ENCODE measurements at regions not wholly inside any gene's neighbourhood (a gene's known extent, or its start where the extent isn't known, plus 50 kb on each side); places are given as distances from the start of the nearest gene placed in this dataset.

DNA sequence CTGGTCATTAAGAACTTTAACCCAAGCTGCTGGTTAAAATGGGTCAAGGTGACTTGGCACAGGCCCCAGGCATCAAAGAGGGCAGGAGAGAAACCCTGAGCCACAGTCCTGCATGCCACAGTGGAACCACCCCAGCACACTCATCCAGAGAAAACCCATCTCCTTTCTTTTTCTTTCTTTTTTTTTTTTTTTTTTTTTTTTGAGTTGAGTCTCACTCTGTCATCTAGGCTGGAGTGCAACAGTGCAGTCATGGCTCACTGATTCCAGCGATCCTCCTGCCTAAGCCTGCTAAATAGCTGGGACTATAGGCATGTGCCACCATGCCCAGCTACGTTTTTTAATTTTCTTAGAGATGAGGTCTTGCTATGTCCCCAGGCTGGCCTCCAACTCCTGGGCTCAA lies 109.2 kb upstream of the RAB4A start:
- Histone ChIP-seq H3K27me3 (ENCODE audit: insufficient read depth, low read length) (no peaks in the 10 kb centered on the region), H2AFZ (ENCODE audit: low read length) (no peak overlapping the region), H3K4me3 (ENCODE audit: insufficient read depth, low read length) (no peak overlapping the region), H3K4me2 (ENCODE audit: insufficient read depth, low read length) (no peak overlapping the region), H3K9me3 (ENCODE audit: low read depth, low read length) (no peaks in the 10 kb centered on the region), H3K27ac (ENCODE audit: low read depth, low read length) (no peak overlapping the region), H3K4me1 (ENCODE audit: insufficient read depth, low read length) (no peaks in the 10 kb centered on the region), H3K79me2 (ENCODE audit: insufficient read depth, low read length) (no peaks in the 10 kb centered on the region), H3K36me3 (ENCODE audit: insufficient read depth, low read length) (no peaks in the 10 kb centered on the region), H4K20me1 (ENCODE audit: insufficient read depth, low read length) (no peaks in the 10 kb centered on the region)
- TF ChIP-seq, protein P1, sequence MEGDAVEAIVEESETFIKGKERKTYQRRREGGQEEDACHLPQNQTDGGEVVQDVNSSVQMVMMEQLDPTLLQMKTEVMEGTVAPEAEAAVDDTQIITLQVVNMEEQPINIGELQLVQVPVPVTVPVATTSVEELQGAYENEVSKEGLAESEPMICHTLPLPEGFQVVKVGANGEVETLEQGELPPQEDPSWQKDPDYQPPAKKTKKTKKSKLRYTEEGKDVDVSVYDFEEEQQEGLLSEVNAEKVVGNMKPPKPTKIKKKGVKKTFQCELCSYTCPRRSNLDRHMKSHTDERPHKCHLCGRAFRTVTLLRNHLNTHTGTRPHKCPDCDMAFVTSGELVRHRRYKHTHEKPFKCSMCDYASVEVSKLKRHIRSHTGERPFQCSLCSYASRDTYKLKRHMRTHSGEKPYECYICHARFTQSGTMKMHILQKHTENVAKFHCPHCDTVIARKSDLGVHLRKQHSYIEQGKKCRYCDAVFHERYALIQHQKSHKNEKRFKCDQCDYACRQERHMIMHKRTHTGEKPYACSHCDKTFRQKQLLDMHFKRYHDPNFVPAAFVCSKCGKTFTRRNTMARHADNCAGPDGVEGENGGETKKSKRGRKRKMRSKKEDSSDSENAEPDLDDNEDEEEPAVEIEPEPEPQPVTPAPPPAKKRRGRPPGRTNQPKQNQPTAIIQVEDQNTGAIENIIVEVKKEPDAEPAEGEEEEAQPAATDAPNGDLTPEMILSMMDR (IDR thresholded peaks at IDR 0.05; ENCODE audit: extremely low read depth, low read depth, low read length): no peak
- no peak for DNase-seq (ENCODE audit: insufficient read length, low spot score, missing footprints)

DNA sequence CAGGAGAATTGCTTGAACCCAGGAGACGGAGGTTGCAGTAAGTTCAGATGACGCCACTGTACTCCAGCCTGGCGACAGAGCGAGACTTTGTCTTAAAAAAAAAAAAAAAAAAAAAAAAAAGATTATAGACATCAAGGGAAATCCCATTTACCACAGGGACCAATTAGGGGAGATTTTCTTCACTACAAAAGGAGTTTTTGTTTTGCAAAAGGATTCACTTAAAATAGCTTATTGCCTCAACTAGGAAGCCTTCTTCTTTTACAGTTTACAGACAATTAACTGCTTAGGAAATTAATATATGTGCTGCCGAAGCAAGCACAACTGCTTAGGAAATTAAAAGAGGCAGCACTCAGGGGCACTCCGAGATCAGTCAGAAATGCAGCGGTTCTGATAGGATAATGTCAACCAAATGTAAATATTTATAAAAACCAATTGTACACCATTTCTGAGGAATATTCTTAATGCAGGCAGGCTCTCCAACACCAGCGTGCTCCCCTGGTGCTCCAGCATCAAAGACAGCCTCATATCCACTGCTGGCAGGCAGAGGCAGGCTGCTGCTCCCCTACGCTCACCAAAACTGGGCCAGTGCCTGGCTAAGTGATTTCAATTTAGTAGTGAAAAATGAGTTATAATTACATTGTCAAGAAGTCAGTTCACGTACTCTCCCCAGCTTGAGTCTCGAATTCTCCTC lies 107.9 kb upstream of the RAB4A start:
- Histone ChIP-seq H3K27ac (ENCODE audit: low read depth, low read length) (no peak overlapping the region), H3K27me3 (ENCODE audit: insufficient read depth, low read length) (no peaks in the 10 kb centered on the region), H3K4me2 (ENCODE audit: insufficient read depth, low read length) (no peak overlapping the region), H3K9me3 (ENCODE audit: low read depth, low read length) (no peaks in the 10 kb centered on the region), H3K36me3 (ENCODE audit: insufficient read depth, low read length) (no peaks in the 10 kb centered on the region), H3K4me1 (ENCODE audit: insufficient read depth, low read length) (no peaks in the 10 kb centered on the region), H4K20me1 (ENCODE audit: insufficient read depth, low read length) (no peaks in the 10 kb centered on the region), H2AFZ (ENCODE audit: low read length) (no peak overlapping the region), H3K79me2 (ENCODE audit: insufficient read depth, low read length) (no peaks in the 10 kb centered on the region), H3K4me3 (ENCODE audit: insufficient read depth, low read length) (no peak overlapping the region)
- no peak for DNase-seq (ENCODE audit: insufficient read length, low spot score, missing footprints)
- TF ChIP-seq, protein P1 (IDR thresholded peaks at IDR 0.05; ENCODE audit: extremely low read depth, low read depth, low read length): no peak

DNA sequence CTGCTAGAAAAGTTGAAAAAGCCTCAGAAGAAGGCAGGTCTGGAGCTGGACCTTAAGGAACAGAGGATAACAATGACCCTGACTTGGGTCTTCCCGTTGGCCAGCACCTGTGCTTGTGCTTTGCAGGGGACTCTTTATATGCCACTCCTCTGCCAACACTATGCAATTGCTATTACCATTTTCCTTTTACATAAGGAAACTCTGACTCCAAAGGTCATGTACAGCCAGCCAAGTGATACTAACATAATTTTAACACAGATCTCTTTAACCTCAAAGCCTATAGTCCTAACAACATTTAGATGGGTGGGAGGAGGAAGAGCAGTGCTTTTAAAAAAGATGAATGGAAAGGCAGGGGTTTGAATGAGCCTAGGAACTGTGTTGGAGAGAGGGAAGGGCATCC lies 106.6 kb upstream of the RAB4A start:
- Histone ChIP-seq H2AFZ (ENCODE audit: low read length) (no peak overlapping the region), H3K79me2 (ENCODE audit: insufficient read depth, low read length) (no peaks in the 10 kb centered on the region), H4K20me1 (ENCODE audit: insufficient read depth, low read length) (no peaks in the 10 kb centered on the region), H3K4me3 (ENCODE audit: insufficient read depth, low read length) (no peak overlapping the region), H3K27ac (ENCODE audit: low read depth, low read length) (no peak overlapping the region), H3K27me3 (ENCODE audit: insufficient read depth, low read length) (no peaks in the 10 kb centered on the region), H3K4me2 (ENCODE audit: insufficient read depth, low read length) (no peak overlapping the region), H3K4me1 (ENCODE audit: insufficient read depth, low read length) (no peaks in the 10 kb centered on the region), H3K36me3 (ENCODE audit: insufficient read depth, low read length) (no peaks in the 10 kb centered on the region), H3K9me3 (ENCODE audit: low read depth, low read length) (no peaks in the 10 kb centered on the region)
- TF ChIP-seq, protein P1 (IDR thresholded peaks at IDR 0.05; ENCODE audit: extremely low read depth, low read depth, low read length): no peak
- peak; percentile 6 for DNase-seq (ENCODE audit: insufficient read length, low spot score, missing footprints)

DNA sequence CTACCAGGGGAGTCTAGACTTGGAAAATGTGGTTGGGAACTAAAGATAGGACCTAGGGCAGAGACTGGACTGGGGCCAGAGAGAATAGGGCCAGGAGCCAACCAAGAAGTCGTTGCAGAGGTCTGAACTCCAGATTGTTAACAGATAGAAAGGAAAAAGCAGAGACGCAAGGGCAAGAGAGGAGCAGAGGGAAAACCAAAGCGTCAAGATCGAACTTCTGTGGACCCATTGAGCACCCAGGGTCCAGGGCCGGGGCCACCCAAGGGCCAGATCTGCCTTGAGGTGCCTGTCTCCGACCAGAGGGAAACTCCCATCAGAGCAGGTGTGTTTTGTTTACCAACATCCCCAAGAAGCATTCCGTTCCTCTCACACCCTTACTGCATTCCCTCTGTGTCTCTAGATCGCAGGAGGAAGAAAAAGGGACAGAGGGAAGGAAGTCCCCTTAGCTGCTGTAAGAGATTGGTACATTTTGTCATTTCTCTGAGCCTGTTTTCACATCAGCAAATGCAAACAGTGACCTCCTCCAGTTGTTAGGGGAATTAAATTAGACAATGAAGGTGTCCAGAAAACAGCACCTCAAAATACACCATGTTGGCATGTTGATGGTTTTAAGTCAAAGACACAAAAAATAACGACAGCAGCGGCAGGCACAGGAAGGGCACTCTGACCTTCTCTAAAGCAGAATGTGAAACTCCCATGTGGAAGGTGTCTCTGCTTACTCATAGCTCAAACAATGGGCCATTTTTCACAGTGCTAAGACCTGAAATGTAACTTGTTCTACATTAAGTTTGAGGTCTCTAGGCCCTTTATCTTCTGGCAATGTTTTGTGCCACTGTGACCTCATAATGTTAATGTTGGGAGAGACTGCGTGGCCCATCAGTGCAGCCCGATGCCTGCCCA lies 105.8 kb upstream of the RAB4A start:
- Histone ChIP-seq H3K9me3 (ENCODE audit: low read depth, low read length) (no peaks in the 10 kb centered on the region), H3K36me3 (ENCODE audit: insufficient read depth, low read length) (no peaks in the 10 kb centered on the region), H3K79me2 (ENCODE audit: insufficient read depth, low read length) (no peaks in the 10 kb centered on the region), H3K27ac (ENCODE audit: low read depth, low read length) (no peak overlapping the region), H3K4me2 (ENCODE audit: insufficient read depth, low read length) (no peak overlapping the region), H2AFZ (ENCODE audit: low read length) (no peak overlapping the region), H3K4me1 (ENCODE audit: insufficient read depth, low read length) (no peaks in the 10 kb centered on the region), H4K20me1 (ENCODE audit: insufficient read depth, low read length) (no peaks in the 10 kb centered on the region), H3K27me3 (ENCODE audit: insufficient read depth, low read length) (no peaks in the 10 kb centered on the region), H3K4me3 (ENCODE audit: insufficient read depth, low read length) (no peak overlapping the region)
- TF ChIP-seq, protein P1 (IDR thresholded peaks at IDR 0.05; ENCODE audit: extremely low read depth, low read depth, low read length): no peak
- DNase-seq (ENCODE audit: insufficient read length, low spot score, missing footprints): peak; percentile 18
